Progenitor cell of endocrine pancreas (in vitro differentiated cells): ENCODE measurements at regions not wholly inside any gene's neighbourhood (a gene's known extent, or its start where the extent isn't known, plus 50 kb on each side); places are given as distances from the start of the nearest gene placed in this dataset.

ENCODE experiments used
- DNase-seq: peaks from one replicate; pipeline ENCODE4 v3.0.0; 2021; ENCODE audit warnings: low spot score; ENCODE audit not compliant: unreplicated experiment
- H3K27ac Mint-ChIP-seq: 2 replicates; pipeline ENCODE4 v1.8.0; 2021; ENCODE audit warnings: mild to moderate bottlenecking, moderate library complexity, mixed read lengths
- H3K27me3 Mint-ChIP-seq: 2 replicates; pipeline ENCODE4 v1.8.0; 2021; ENCODE audit warnings: mixed read lengths
- H3K36me3 Mint-ChIP-seq: 2 replicates; pipeline ENCODE4 v1.8.0; 2022; ENCODE audit warnings: mixed read lengths; ENCODE audit not compliant: insufficient read depth
- H3K4me1 Mint-ChIP-seq: 2 replicates; pipeline ENCODE4 v1.8.0; 2021; ENCODE audit warnings: low read depth, mixed read lengths
- H3K4me3 Mint-ChIP-seq: 2 replicates; pipeline ENCODE4 v1.8.0; 2021; ENCODE audit warnings: low read depth, mild to moderate bottlenecking, moderate library complexity, mixed read lengths
- H3K9me3 Mint-ChIP-seq: 2 replicates; pipeline ENCODE4 v1.8.0; 2021; ENCODE audit warnings: low read depth, mixed read lengths
- CTCF ChIP-seq: fragments of 200-600 bp; sonication (generic); IDR thresholded peaks from one replicate; pipeline ENCODE4 v1.5.0; 2021; ENCODE audit warnings: antibody characterized with exemption, mild to moderate bottlenecking; ENCODE audit not compliant: unreplicated experiment

GRCh38 chr19:28234637-28235036 is 978.3 kb downstream of the UQCRFS1 start:
- H3K27me3 Mint-ChIP-seq, result peaks cover 17% of the 10 kb centered on the region
- TF ChIP-seq CTCF, result no peak
- no peaks in the 10 kb centered on the region for H3K36me3 Mint-ChIP-seq
- peaks cover 18% of the 10 kb centered on the region for H3K4me1 Mint-ChIP-seq
- no peak overlapping the region for H3K27ac Mint-ChIP-seq
- no peaks in the 10 kb centered on the region for H3K9me3 Mint-ChIP-seq
- no peak for DNase-seq
- no peak overlapping the region for H3K4me3 Mint-ChIP-seq

GRCh38 chr19:28228854-28229253 is 984.1 kb downstream of the UQCRFS1 start:
- no peak for TF ChIP-seq CTCF
- no peak for DNase-seq
- Mint-ChIP-seq H3K27ac (no peak overlapping the region), H3K36me3 (no peaks in the 10 kb centered on the region), H3K4me3 (no peak overlapping the region), H3K4me1 (peaks cover 14% of the 10 kb centered on the region), H3K27me3 (peaks cover 10% of the 10 kb centered on the region), H3K9me3 (no peaks in the 10 kb centered on the region)

- peaks cover 2% of the 10 kb centered on the region for H3K4me1 Mint-ChIP-seq
- TF ChIP-seq CTCF, result no peak
- no peaks in the 10 kb centered on the region for H3K36me3 Mint-ChIP-seq
- no peaks in the 10 kb centered on the region for H3K9me3 Mint-ChIP-seq
- H3K27me3 Mint-ChIP-seq, result peaks cover 36% of the 10 kb centered on the region
- no peak overlapping the region for H3K4me3 Mint-ChIP-seq
- H3K27ac Mint-ChIP-seq, result no peak overlapping the region
- no peak for DNase-seq
Observed at GRCh38 chr19:28224441-28224840, 988.5 kb downstream of the UQCRFS1 start.

GRCh38 chr19:28221736-28222135 is 991.2 kb downstream of the UQCRFS1 start:
- Mint-ChIP-seq H3K36me3 (no peaks in the 10 kb centered on the region), H3K4me1 (peaks cover 2% of the 10 kb centered on the region), H3K4me3 (no peak overlapping the region), H3K27ac (no peak overlapping the region), H3K27me3 (peaks cover 42% of the 10 kb centered on the region), H3K9me3 (no peaks in the 10 kb centered on the region)
- no peak for DNase-seq
- TF ChIP-seq CTCF, result no peak

GRCh38 chr19:28218728-28219127 is 994.2 kb downstream of the UQCRFS1 start:
- H3K27ac Mint-ChIP-seq, result no peak overlapping the region
- TF ChIP-seq CTCF, result no peak
- no peak for DNase-seq
- no peak overlapping the region for H3K4me3 Mint-ChIP-seq
- H3K9me3 Mint-ChIP-seq, result no peaks in the 10 kb centered on the region
- H3K36me3 Mint-ChIP-seq, result no peaks in the 10 kb centered on the region
- no peaks in the 10 kb centered on the region for H3K4me1 Mint-ChIP-seq
- H3K27me3 Mint-ChIP-seq, result peaks cover 38% of the 10 kb centered on the region

GRCh38 chr19:28217022-28217421 is 995.9 kb downstream of the UQCRFS1 start:
- no peak for DNase-seq
- Mint-ChIP-seq H3K9me3 (no peaks in the 10 kb centered on the region), H3K4me1 (no peaks in the 10 kb centered on the region), H3K36me3 (no peaks in the 10 kb centered on the region), H3K27me3 (peaks cover 24% of the 10 kb centered on the region), H3K27ac (no peak overlapping the region), H3K4me3 (no peak overlapping the region)
- TF ChIP-seq CTCF, result no peak
